ENCODE measurements at regions not wholly inside any gene's neighbourhood (a gene's known extent, or its start where the extent isn't known, plus 50 kb on each side); places are given as distances from the start of the nearest gene placed in this dataset.

GRCh38 chr2:120629241-120629895 lies 106.3 kb upstream of the GLI2 start:
- no peak overlapping the region for H3K4me3 ChIP-seq
- H3K9me3 ChIP-seq, result no peaks in the 10 kb centered on the region
- H3K4me1 ChIP-seq, result no peaks in the 10 kb centered on the region
- no peak for DNase-seq (ENCODE audit: extremely low spot score in 2 of 2)
- intact Hi-C loops (cut with DNase I), result no loop called here
- no peak for TF ChIP-seq POLR2A (IDR thresholded peaks at IDR 0.05)
- TF ChIP-seq CTCF (IDR thresholded peaks at IDR 0.05), result no peak
- no peak for TF ChIP-seq POLR2AphosphoS5 (IDR thresholded peaks at IDR 0.05; ENCODE audit: insufficient read depth in 1 of 2, low read depth in 1 of 2)
- no peaks in the 10 kb centered on the region for H3K27me3 ChIP-seq
- H3K27ac ChIP-seq, result no peak overlapping the region
- no peaks in the 10 kb centered on the region for H3K36me3 ChIP-seq

GRCh38 chr2:120630031-120630701 lies 105.5 kb upstream of the GLI2 start:
- H3K27me3 ChIP-seq, result no peaks in the 10 kb centered on the region
- no peak overlapping the region for H3K4me3 ChIP-seq
- no peaks in the 10 kb centered on the region for H3K9me3 ChIP-seq
- TF ChIP-seq POLR2AphosphoS5 (IDR thresholded peaks at IDR 0.05; ENCODE audit: insufficient read depth in 1 of 2, low read depth in 1 of 2) (no peak), POLR2A (IDR thresholded peaks at IDR 0.05) (no peak), CTCF (IDR thresholded peaks at IDR 0.05) (no peak)
- H3K36me3 ChIP-seq, result no peaks in the 10 kb centered on the region
- no peaks in the 10 kb centered on the region for H3K4me1 ChIP-seq
- intact Hi-C loops (cut with DNase I), result no loop called here
- no peak overlapping the region for H3K27ac ChIP-seq
- no peak for DNase-seq (ENCODE audit: extremely low spot score in 2 of 2)

- Histone ChIP-seq H3K36me3 (no peaks in the 10 kb centered on the region), H3K27ac (no peak overlapping the region), H3K4me1 (no peaks in the 10 kb centered on the region), H3K9me3 (no peaks in the 10 kb centered on the region), H3K27me3 (no peaks in the 10 kb centered on the region), H3K4me3 (no peak overlapping the region)
- no peak for DNase-seq (ENCODE audit: extremely low spot score in 2 of 2)
- intact Hi-C loops (cut with DNase I), result no loop called here
- TF ChIP-seq CTCF (IDR thresholded peaks at IDR 0.05), result no peak
- TF ChIP-seq POLR2AphosphoS5 (IDR thresholded peaks at IDR 0.05; ENCODE audit: insufficient read depth in 1 of 2, low read depth in 1 of 2), result no peak
- no peak for TF ChIP-seq POLR2A (IDR thresholded peaks at IDR 0.05)
Measured at GRCh38 chr2:120631236-120631635, 104.4 kb upstream of the GLI2 start.

- DNase-seq (ENCODE audit: extremely low spot score in 2 of 2), result no peak
- Histone ChIP-seq H3K4me3 (no peak overlapping the region), H3K9me3 (no peaks in the 10 kb centered on the region), H3K27me3 (no peaks in the 10 kb centered on the region), H3K36me3 (no peaks in the 10 kb centered on the region), H3K27ac (no peak overlapping the region), H3K4me1 (no peaks in the 10 kb centered on the region)
- no peak for TF ChIP-seq POLR2A (IDR thresholded peaks at IDR 0.05)
- TF ChIP-seq CTCF (IDR thresholded peaks at IDR 0.05), result no peak
- TF ChIP-seq POLR2AphosphoS5 (IDR thresholded peaks at IDR 0.05; ENCODE audit: insufficient read depth in 1 of 2, low read depth in 1 of 2), result no peak
- intact Hi-C loops (cut with DNase I), result no loop called here
Measured at GRCh38 chr2:120631724-120632123, 103.9 kb upstream of the GLI2 start.

All from vagina (tissue), 2 donors.